ENCODE measurements at regions not wholly inside any gene's neighbourhood (a gene's known extent, or its start where the extent isn't known, plus 50 kb on each side); places are given as distances from the start of the nearest gene placed in this dataset.

DNA sequence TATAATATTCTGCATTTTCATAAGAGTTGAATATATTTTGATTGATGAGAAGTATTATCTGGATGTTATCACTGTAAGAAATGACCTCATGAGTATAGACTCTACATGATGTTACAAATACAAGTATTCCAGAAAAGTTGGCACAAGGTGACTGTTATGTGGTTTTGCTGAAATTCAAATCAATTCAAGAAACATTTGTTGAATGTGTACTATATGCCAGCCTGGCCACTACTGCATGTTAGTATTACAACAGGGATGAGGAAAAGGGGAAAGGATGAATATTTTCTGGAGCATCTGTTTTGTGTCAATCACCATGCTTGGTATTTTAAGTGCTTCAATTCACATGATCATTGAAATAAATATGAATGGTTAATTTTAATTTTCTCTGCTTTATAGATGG, 250.9 kb upstream of the PBX1 start:
- TF ChIP-seq FOXP1 (CRISPR knock-in tag; IDR thresholded peaks at IDR 0.05; ENCODE audit: borderline replicate concordance) (no peak), TP53 (CRISPR knock-in tag; IDR thresholded peaks at IDR 0.05) (no peak), KAT7 (CRISPR knock-in tag; IDR thresholded peaks at IDR 0.05; ENCODE audit: borderline replicate concordance) (no peak), JUN (CRISPR knock-in tag; IDR thresholded peaks at IDR 0.05) (no peak), NFE2L1 (CRISPR knock-in tag; IDR thresholded peaks at IDR 0.05) (no peak), IRF2 (CRISPR knock-in tag; IDR thresholded peaks at IDR 0.05; ENCODE audit: borderline replicate concordance, low read depth) (no peak), TEAD4 (CRISPR knock-in tag; IDR thresholded peaks at IDR 0.05) (no peak)
- TF ChIP-seq, protein P1, sequence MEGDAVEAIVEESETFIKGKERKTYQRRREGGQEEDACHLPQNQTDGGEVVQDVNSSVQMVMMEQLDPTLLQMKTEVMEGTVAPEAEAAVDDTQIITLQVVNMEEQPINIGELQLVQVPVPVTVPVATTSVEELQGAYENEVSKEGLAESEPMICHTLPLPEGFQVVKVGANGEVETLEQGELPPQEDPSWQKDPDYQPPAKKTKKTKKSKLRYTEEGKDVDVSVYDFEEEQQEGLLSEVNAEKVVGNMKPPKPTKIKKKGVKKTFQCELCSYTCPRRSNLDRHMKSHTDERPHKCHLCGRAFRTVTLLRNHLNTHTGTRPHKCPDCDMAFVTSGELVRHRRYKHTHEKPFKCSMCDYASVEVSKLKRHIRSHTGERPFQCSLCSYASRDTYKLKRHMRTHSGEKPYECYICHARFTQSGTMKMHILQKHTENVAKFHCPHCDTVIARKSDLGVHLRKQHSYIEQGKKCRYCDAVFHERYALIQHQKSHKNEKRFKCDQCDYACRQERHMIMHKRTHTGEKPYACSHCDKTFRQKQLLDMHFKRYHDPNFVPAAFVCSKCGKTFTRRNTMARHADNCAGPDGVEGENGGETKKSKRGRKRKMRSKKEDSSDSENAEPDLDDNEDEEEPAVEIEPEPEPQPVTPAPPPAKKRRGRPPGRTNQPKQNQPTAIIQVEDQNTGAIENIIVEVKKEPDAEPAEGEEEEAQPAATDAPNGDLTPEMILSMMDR (IDR thresholded peaks at IDR 0.05), result no peak
- TF ChIP-seq, protein P2, sequence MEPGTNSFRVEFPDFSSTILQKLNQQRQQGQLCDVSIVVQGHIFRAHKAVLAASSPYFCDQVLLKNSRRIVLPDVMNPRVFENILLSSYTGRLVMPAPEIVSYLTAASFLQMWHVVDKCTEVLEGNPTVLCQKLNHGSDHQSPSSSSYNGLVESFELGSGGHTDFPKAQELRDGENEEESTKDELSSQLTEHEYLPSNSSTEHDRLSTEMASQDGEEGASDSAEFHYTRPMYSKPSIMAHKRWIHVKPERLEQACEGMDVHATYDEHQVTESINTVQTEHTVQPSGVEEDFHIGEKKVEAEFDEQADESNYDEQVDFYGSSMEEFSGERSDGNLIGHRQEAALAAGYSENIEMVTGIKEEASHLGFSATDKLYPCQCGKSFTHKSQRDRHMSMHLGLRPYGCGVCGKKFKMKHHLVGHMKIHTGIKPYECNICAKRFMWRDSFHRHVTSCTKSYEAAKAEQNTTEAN (CRISPR knock-in tag; IDR thresholded peaks at IDR 0.05), result no peak
- TF ChIP-seq, protein P3, sequence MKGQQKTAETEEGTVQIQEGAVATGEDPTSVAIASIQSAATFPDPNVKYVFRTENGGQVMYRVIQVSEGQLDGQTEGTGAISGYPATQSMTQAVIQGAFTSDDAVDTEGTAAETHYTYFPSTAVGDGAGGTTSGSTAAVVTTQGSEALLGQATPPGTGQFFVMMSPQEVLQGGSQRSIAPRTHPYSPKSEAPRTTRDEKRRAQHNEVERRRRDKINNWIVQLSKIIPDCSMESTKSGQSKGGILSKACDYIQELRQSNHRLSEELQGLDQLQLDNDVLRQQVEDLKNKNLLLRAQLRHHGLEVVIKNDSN (CRISPR knock-in tag; IDR thresholded peaks at IDR 0.05), result no peak
- TF ChIP-seq, protein P4, sequence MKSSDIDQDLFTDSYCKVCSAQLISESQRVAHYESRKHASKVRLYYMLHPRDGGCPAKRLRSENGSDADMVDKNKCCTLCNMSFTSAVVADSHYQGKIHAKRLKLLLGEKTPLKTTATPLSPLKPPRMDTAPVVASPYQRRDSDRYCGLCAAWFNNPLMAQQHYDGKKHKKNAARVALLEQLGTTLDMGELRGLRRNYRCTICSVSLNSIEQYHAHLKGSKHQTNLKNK (CRISPR knock-in tag; IDR thresholded peaks at IDR 0.05), result no peak
- TF ChIP-seq, protein P5, sequence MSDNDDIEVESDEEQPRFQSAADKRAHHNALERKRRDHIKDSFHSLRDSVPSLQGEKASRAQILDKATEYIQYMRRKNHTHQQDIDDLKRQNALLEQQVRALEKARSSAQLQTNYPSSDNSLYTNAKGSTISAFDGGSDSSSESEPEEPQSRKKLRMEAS (CRISPR knock-in tag; IDR thresholded peaks at IDR 0.05), result no peak

Measured in WTC11 (cell line).